ENCODE measurements at regions not wholly inside any gene's neighbourhood (a gene's known extent, or its start where the extent isn't known, plus 50 kb on each side); places are given as distances from the start of the nearest gene placed in this dataset.

DNA sequence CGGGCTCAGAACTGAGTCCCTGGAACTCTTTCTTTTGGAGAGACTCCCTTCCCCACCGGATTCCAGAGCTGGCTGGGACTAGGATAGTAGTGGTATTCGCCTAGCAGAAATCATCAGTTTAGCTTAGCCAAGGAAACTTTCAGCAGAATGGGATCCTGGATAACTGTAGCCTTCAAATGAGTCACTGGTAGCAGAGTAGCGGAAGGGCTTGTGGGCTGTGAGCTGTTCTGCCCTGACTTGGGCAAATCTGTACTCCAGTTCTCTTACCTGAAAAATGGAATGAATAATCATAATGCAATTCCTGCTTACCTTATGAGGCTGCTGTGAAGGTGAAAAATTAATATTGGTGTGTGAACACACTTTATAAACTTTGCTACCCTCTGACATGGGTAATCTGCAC lies 244.3 kb upstream of the CHD6 start:
- TF ChIP-seq TCF12 (IDR thresholded peaks at IDR 0.05; ENCODE audit: low read depth) = no peak
- TF ChIP-seq YY1 (IDR thresholded peaks at IDR 0.05; ENCODE audit: low read depth) = no peak
- no peak for TF ChIP-seq CEBPB (IDR thresholded peaks at IDR 0.05)
- no peak for TF ChIP-seq EP300 (IDR thresholded peaks at IDR 0.05; ENCODE audit: borderline replicate concordance)
- TF ChIP-seq, protein P1, sequence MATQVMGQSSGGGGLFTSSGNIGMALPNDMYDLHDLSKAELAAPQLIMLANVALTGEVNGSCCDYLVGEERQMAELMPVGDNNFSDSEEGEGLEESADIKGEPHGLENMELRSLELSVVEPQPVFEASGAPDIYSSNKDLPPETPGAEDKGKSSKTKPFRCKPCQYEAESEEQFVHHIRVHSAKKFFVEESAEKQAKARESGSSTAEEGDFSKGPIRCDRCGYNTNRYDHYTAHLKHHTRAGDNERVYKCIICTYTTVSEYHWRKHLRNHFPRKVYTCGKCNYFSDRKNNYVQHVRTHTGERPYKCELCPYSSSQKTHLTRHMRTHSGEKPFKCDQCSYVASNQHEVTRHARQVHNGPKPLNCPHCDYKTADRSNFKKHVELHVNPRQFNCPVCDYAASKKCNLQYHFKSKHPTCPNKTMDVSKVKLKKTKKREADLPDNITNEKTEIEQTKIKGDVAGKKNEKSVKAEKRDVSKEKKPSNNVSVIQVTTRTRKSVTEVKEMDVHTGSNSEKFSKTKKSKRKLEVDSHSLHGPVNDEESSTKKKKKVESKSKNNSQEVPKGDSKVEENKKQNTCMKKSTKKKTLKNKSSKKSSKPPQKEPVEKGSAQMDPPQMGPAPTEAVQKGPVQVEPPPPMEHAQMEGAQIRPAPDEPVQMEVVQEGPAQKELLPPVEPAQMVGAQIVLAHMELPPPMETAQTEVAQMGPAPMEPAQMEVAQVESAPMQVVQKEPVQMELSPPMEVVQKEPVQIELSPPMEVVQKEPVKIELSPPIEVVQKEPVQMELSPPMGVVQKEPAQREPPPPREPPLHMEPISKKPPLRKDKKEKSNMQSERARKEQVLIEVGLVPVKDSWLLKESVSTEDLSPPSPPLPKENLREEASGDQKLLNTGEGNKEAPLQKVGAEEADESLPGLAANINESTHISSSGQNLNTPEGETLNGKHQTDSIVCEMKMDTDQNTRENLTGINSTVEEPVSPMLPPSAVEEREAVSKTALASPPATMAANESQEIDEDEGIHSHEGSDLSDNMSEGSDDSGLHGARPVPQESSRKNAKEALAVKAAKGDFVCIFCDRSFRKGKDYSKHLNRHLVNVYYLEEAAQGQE (IDR thresholded peaks at IDR 0.05; ENCODE audit: low read depth) = no peak
- no peak for TF ChIP-seq EGR1 (IDR thresholded peaks at IDR 0.05)
- TF ChIP-seq TAF1 (IDR thresholded peaks at IDR 0.05; ENCODE audit: low read depth) = no peak
- no peak for TF ChIP-seq RAD21 (IDR thresholded peaks at IDR 0.05; ENCODE audit: low read depth)
- TF ChIP-seq, protein P2, sequence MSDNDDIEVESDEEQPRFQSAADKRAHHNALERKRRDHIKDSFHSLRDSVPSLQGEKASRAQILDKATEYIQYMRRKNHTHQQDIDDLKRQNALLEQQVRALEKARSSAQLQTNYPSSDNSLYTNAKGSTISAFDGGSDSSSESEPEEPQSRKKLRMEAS (IDR thresholded peaks at IDR 0.05) = no peak
- TF ChIP-seq ZBTB7A (IDR thresholded peaks at IDR 0.05; ENCODE audit: low read depth) = no peak
- TF ChIP-seq, protein P3, sequence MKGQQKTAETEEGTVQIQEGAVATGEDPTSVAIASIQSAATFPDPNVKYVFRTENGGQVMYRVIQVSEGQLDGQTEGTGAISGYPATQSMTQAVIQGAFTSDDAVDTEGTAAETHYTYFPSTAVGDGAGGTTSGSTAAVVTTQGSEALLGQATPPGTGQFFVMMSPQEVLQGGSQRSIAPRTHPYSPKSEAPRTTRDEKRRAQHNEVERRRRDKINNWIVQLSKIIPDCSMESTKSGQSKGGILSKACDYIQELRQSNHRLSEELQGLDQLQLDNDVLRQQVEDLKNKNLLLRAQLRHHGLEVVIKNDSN (IDR thresholded peaks at IDR 0.05) = no peak
